HepG2 (cell line): ENCODE measurements at regions not wholly inside any gene's neighbourhood (a gene's known extent, or its start where the extent isn't known, plus 50 kb on each side); places are given as distances from the start of the nearest gene placed in this dataset.

Experiments
- CTCF ChIP-seq: sonication (generic); formaldehyde crosslinking; IDR thresholded peaks from 2 replicates; pipeline ENCODE4 v1.5.0; 2020; ENCODE audit warnings: mild to moderate bottlenecking, missing genetic modification reagents, moderate library complexity
- EP300 ChIP-seq, 3 experiments: sonication (generic) in 1 of 3; formaldehyde crosslinking in 1 of 3; IDR thresholded peaks; 2 replicates each; pipeline versions ENCODE4 v1.5.1 to v1.6.1; 2011 to 2020; ENCODE audit warnings: low read depth in 2 of 3, low read length in 2 of 3, borderline replicate concordance in 1 of 3, improper control_type of control experiment in 1 of 3, mild to moderate bottlenecking in 1 of 3, missing genetic modification reagents in 1 of 3, moderate library complexity in 1 of 3
- HOXA5 ChIP-seq: sonication (generic); formaldehyde crosslinking; IDR thresholded peaks from 2 replicates; pipeline ENCODE4 v1.4.0; 2020; ENCODE audit warnings: missing genetic modification reagents
- NCOA1 ChIP-seq: sonication (generic); formaldehyde crosslinking; IDR thresholded peaks from 2 replicates; pipeline ENCODE4 v1.9.0; 2021; ENCODE audit warnings: missing genetic modification reagents
- PRDM10 ChIP-seq: sonication (generic); formaldehyde crosslinking; IDR thresholded peaks from 2 replicates; pipeline ENCODE4 v1.4.0; 2020; ENCODE audit warnings: low read depth, missing genetic modification reagents
- RAD21 ChIP-seq: fragments of 450-650 bp; formaldehyde crosslinking; IDR thresholded peaks from 2 replicates; pipeline ENCODE4 v1.5.0; 2020; ENCODE audit warnings: mild to moderate bottlenecking
- RFXANK ChIP-seq: IDR thresholded peaks from 2 replicates; pipeline ENCODE4 v1.6.1; 2016
- SUZ12 ChIP-seq: fragments of 150-350 bp; IDR thresholded peaks from 2 replicates; pipeline ENCODE4 v1.6.1; 2014; ENCODE audit warnings: low read depth, low read length
- USF2 ChIP-seq, 2 experiments: sonication (generic) in 1 of 2; formaldehyde crosslinking in 1 of 2; IDR thresholded peaks; 2 replicates each; pipeline versions ENCODE4 v1.5.1 to v1.6.1; 2011 to 2020; ENCODE audit warnings: borderline replicate concordance in 1 of 2, low read depth in 1 of 2, low read length in 1 of 2, mild to moderate bottlenecking in 1 of 2, missing genetic modification reagents in 1 of 2, moderate library complexity in 1 of 2
- YEATS4 ChIP-seq: sonication (generic); formaldehyde crosslinking; IDR thresholded peaks from 2 replicates; pipeline ENCODE4 v1.4.0; 2020; ENCODE audit warnings: missing genetic modification reagents, borderline replicate concordance
- ZNF589 ChIP-seq: sonication (generic); formaldehyde crosslinking; conservative IDR thresholded peaks from 2 replicates; pipeline ENCODE4 v1.8.0; 2022; ENCODE audit warnings: mild to moderate bottlenecking, moderate library complexity, missing genetic modification reagents
- ZNF616 ChIP-seq: sonication (generic); formaldehyde crosslinking; IDR thresholded peaks from 2 replicates; pipeline ENCODE4 v1.5.0; 2020; ENCODE audit warnings: low read depth, mild to moderate bottlenecking, missing genetic modification reagents
- ZNF891 ChIP-seq: sonication (generic); formaldehyde crosslinking; IDR thresholded peaks from 2 replicates; pipeline ENCODE4 v1.5.0; 2020; ENCODE audit warnings: mild to moderate bottlenecking, missing genetic modification reagents

- TF ChIP-seq CTCF (CRISPR knock-in tag) (no peak), ZNF589 (CRISPR knock-in tag) (no peak), RFXANK (CRISPR knock-in tag) (no peak), NCOA1 (CRISPR knock-in tag) (no peak), RAD21 (CRISPR knock-in tag) (no peak), EP300 (IDR thresholded peaks at IDR 0.05; ENCODE audit: low read depth in 2 of 2, low read length in 2 of 2) (no peak), EP300 (CRISPR knock-in tag; IDR thresholded peaks at IDR 0.05; ENCODE audit: borderline replicate concordance) (no peak), ZNF616 (CRISPR knock-in tag) (no peak), HOXA5 (CRISPR knock-in tag) (no peak), USF2 (IDR thresholded peaks at IDR 0.05; ENCODE audit: low read depth, low read length) (no peak), USF2 (CRISPR knock-in tag; IDR thresholded peaks at IDR 0.05; ENCODE audit: borderline replicate concordance) (no peak), YEATS4 (CRISPR knock-in tag) (no peak), SUZ12 (no peak), PRDM10 (CRISPR knock-in tag) (no peak), ZNF891 (no peak)
Observed at GRCh38 chr5:74450095-74450494, 190.4 kb downstream of the ENC1 start.
